Esophagus mucosa (tissue), 1 donor: ENCODE measurements at regions not wholly inside any gene's neighbourhood (a gene's known extent, or its start where the extent isn't known, plus 50 kb on each side); places are given as distances from the start of the nearest gene placed in this dataset.

Source experiments
- ATAC-seq: fragments of 200-7000 bp; cut with Tn5 transposase; one replicate; pipeline ENCODE4 v1.9.1; 2020
- donor health status: DM: yes; HTN: yes; CAD: no.

- ATAC-seq = no peak
Observed at GRCh38 chr21:25422610-25423608, 184.4 kb downstream of the MRPL39 start.

GRCh38 chr21:25421321-25422028 lies 185.8 kb downstream of the MRPL39 start:
- peak; percentile 48 for ATAC-seq

DNA sequence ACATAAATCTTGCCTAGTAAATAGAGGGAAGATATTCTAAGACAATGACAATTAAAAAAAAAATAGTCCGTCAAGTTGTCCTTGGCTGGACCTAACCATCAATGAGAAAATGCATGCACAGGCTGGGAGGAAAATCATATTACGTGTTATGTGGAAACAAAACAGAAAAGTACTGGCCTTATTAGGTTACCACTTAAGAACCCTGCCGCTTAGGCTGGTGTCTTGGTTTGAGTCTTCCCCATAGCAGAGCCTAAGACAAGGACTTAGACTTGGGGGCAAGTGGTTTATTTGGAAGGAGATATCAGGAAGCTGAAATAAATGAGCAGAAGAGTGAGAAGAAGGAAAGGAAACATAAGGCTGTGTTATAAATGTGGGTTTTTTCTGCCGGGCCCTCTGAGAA lies 186.4 kb downstream of the MRPL39 start:
- ATAC-seq = no peak

GRCh38 chr21:25416669-25417068 lies 190.6 kb downstream of the MRPL39 start:
- no peak for ATAC-seq

DNA sequence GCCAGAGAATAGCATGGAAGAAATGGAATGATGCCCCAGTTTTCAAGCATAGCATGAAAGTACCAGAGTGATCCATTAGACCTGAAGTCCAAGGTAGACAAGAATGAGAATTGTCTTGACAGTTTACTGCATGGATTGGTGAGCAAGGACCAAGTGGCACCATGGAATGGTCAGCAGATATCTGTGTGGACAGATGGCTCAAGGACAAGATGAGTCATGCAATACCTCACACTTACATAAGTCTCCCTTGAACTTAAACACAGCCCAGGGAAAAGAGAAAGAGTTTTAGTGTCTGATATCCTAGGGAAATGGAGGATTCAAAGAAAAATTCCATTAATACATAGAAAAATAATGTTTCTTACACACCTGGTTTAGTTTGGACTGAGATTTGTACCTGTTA lies 195.2 kb downstream of the MRPL39 start:
- ATAC-seq = no peak

- ATAC-seq = no peak
Observed at GRCh38 chr21:25409978-25410377, 197.3 kb downstream of the MRPL39 start.

GRCh38 chr21:25408666-25409065 lies 198.6 kb downstream of the MRPL39 start:
- no peak for ATAC-seq

DNA sequence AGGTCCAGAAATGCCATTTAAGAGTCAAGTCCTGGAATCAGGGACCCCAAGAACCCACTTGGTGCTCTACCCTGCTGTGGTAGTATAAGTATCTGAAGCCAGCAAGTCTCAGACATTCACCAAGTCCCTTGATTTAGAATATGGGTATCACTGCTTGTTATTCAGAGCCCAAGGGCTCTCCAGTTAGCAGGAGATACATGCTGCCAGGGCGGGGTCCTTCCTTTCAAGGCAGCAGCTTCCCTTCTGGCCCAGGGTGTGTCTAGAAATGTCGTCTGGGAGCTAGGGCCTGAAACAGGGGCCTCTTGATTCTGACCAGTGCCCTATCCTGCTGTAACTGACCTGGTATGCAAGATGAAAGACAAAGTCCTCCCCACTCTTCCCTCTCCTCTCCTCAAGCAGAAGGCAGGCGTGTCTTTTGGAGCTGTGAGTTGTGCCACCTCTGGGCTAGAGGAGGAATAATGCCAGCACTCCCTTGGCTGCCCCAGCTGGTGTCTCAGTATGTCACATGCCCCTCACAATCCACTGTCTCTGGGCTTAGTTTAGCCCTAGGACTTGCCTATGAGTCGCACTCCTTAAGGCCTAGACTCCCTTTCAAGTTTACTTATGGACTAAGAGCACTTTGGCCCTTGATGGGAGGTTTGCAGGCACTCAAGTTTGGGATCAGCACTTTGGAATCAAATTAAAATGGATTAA lies 200.2 kb downstream of the MRPL39 start:
- ATAC-seq = no peak

- ATAC-seq = no peak
Observed at GRCh38 chr21:25405984-25406383, 201.3 kb downstream of the MRPL39 start.

- ATAC-seq = no peak
Observed at GRCh38 chr21:25402134-25402961, 204.9 kb downstream of the MRPL39 start.

- no peak for ATAC-seq
Observed at GRCh38 chr21:25400427-25400826, 206.9 kb downstream of the MRPL39 start.

- no peak for ATAC-seq
Observed at GRCh38 chr21:25398630-25399029, 208.7 kb downstream of the MRPL39 start.

DNA sequence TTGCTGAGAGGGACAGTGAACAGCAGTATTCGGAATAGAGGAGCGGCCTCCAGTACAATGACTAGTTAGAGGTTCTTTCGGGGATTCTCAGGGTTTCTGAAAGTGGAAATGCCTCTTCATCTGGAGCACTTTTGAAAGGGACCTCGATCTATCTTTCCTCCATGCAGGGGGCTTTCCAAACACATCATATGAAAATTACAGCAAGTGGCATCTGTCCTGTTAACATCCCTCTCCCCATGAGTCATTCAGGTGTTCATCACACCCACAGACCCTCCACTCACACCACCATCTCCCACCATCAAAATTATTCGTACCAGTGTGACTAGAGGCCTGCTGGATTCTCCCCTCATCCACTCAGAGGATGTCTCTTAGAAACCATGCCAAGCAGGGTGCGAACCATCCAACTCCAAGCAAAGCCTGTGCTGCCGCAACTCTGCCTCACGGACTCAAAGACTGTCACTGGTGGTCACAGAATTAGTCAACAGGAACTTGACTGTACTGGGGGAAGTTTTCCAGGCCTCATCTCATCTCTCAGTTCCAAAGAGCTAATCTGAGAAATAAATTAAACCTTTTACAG lies 211.1 kb downstream of the MRPL39 start:
- ATAC-seq = no peak

DNA sequence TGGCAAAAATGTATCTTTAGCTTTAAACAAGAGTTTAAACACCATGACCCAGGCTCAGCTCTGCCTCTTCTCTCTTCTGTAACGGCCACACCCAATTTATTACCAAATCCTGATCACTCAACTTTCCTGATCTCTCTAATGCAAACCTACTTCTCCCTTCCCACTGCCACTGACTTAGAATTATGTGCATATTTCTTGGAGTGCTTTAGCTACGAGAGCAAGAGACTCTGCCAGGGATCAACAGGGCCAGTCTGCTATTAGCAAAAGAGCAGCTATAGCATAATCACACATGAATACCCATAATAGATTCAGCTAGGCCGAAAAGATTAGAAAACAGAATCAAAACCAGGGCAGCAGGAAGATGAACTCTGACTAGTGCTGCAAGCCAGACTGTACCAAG lies 215.5 kb downstream of the MRPL39 start:
- ATAC-seq = no peak

DNA sequence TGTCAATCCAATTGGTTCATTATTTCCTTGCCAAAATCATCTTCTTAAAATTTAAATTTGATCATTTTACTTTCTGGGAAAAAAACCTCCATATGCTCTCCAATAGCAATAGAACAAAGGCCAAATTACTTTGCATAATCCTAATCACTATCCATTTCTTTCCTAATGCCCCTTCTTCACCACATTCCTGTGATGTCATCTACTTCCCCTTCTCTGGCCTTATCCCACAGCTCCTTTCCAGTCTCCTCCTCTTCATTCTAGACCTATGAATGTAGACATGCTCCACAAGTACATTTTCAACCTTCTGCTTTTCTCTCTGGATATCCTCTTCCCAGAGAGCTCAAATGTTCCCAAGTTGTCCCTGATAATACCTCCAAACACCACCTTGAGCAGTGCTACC lies 216.6 kb downstream of the MRPL39 start:
- ATAC-seq = no peak

DNA sequence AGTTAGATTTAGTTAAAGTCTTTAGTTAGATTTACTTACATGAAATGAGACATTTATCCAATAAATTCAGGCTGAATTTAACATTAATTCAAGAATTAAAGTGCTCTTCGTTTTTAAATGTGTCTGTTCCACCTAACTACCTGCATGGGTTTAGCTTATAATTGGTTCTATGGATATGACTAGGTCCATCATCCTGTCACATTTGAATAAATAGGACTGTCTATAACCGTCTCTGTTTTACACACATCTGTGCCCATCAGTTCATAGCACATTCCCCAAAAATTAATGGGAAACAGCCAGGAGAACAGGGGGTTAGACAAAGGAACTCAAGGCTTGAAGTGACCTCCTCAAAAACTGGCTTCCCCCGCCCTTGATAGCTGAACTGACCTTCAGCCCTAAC lies 219.6 kb downstream of the MRPL39 start:
- no peak for ATAC-seq

DNA sequence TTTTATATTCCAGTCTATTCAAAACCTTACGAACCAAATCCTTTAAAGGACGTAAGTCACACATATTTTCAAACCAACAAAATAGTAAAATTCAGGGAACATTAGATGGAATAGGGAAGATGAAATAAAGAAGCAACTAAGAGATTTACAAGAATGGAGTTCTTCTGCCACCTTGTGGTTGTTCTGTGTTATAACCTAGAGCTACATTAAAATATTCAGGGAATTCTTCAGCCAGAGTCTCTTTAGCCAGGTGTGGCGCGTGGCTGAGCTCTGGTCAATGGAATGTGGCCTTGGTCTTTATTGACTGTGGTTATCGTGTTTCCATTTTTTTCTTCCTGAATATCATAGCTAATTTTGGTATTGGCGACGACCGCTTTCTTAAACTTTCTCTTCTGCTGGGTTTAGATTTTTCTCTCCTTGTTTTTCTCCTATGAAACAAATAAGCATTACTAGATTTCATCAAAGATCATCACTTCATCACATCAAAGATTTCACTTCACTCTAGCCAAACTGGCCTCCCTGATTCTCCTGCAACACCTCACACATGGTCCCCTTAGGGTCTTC lies 221.3 kb downstream of the MRPL39 start:
- ATAC-seq = peak; percentile 69

- ATAC-seq = no peak
Observed at GRCh38 chr21:25385341-25385740, 221.9 kb downstream of the MRPL39 start.

DNA sequence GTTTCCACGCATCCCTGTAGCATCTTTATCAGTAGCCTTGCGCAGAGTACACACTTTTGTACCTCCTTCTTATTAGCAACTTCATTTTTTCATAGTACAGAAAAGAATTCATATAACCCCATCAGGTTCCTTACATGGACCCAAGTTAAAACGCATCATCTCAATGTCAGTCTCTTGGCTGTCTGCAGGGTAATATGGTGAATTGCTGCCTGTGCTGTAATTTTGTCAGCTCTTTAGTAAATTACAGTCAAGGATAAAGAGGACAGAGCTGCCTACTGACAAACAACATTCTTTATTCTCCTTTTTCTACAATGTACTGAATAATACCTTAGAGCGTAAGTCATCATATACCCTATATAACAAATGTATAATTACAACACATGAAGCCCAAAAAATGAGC lies 222.5 kb downstream of the MRPL39 start:
- no peak for ATAC-seq

DNA sequence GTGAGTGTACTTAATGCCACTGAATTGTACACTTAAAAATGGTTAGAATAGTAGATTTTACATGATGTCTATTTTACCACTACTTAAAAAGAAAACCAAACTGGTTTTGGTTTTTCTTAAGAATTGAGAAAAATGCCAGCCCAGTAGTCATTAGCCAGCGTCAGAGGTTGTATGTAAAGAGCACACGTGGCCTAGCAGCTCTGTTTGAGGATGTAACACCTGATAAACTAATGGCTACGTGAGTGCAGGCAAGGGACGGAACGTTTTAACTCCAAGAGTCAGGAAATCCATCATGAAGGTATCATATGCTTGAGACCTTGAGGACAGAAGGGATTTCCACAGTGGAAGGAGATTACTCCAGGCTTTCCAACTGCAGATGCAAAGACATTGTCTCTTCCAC lies 223.7 kb downstream of the MRPL39 start:
- ATAC-seq = no peak

- ATAC-seq = no peak
Observed at GRCh38 chr21:25381936-25382452, 225.3 kb downstream of the MRPL39 start.
